ENCODE measurements at regions not wholly inside any gene's neighbourhood (a gene's known extent, or its start where the extent isn't known, plus 50 kb on each side); places are given as distances from the start of the nearest gene placed in this dataset.
"Not testable (repeated sequence)": the region's sequence is repeated elsewhere in the genome, so short reads cannot be mapped to it uniquely, and the experiment has no call there.

GRCh38 chrX:883588-883987 lies 253.0 kb downstream of the SHOX start:
- Histone ChIP-seq H3K4me1 (no peaks in the 10 kb centered on the region), H3K27me3 (no peaks in the 10 kb centered on the region), H3K9me3 (peaks cover 0 to 3% (median 0%) of the 10 kb centered on the region in 3 donors), H3K36me3 (no peaks in the 10 kb centered on the region), H3K4me3 (no peak overlapping the region), H3K27ac (no peak overlapping the region)
- DNase-seq, result no peak
- intact Hi-C loops (cut with DNase I; ENCODE audit: low total_unique reads), result no loop called here
- no peak for TF ChIP-seq CTCF (IDR thresholded peaks at IDR 0.05)

GRCh38 chrX:879756-880698 lies 249.4 kb downstream of the SHOX start:
- DNase-seq; H3K36me3 ChIP-seq; H3K27me3 ChIP-seq; intact Hi-C loops (cut with DNase I; ENCODE audit: low total_unique reads); H3K4me3 ChIP-seq; H3K4me1 ChIP-seq; H3K27ac ChIP-seq; H3K9me3 ChIP-seq: not testable (repeated sequence)

- no peak for DNase-seq
- intact Hi-C loops (cut with DNase I; ENCODE audit: low total_unique reads), result no loop called here
- Histone ChIP-seq H3K36me3 (no peaks in the 10 kb centered on the region), H3K4me3 (no peak overlapping the region), H3K27me3 (peaks cover 0 to 29% of the 10 kb centered on the region in 2 donors), H3K27ac (no peak overlapping the region), H3K4me1 (no peaks in the 10 kb centered on the region), H3K9me3 (peaks cover 0 to 8% (median 6%) of the 10 kb centered on the region in 3 donors)
- no peak for TF ChIP-seq CTCF (IDR thresholded peaks at IDR 0.05)
Observed at GRCh38 chrX:874061-874460, 243.5 kb downstream of the SHOX start.

GRCh38 chrX:873016-873415 lies 242.4 kb downstream of the SHOX start:
- H3K4me3 ChIP-seq, result no peak overlapping the region

GRCh38 chrX:872090-872489 lies 241.5 kb downstream of the SHOX start:
- no peak overlapping the region for H3K4me3 ChIP-seq
- intact Hi-C loops (cut with DNase I; ENCODE audit: low total_unique reads), result no loop called here

More at GRCh38 chrX:873016-873415, 242.4 kb downstream of the SHOX start:
- Histone ChIP-seq H3K27me3 (peaks cover 0 to 39% of the 10 kb centered on the region in 2 donors), H3K4me1 (no peaks in the 10 kb centered on the region), H3K36me3 (no peaks in the 10 kb centered on the region), H3K9me3 (peaks cover 0 to 8% (median 6%) of the 10 kb centered on the region in 3 donors), H3K27ac (no peak overlapping the region)
- no peak for DNase-seq
- TF ChIP-seq CTCF (IDR thresholded peaks at IDR 0.05), result no peak
- intact Hi-C loops (cut with DNase I; ENCODE audit: low total_unique reads), result no loop called here

More at GRCh38 chrX:872090-872489, 241.5 kb downstream of the SHOX start:
- Histone ChIP-seq H3K27ac (no peak overlapping the region), H3K9me3 (peaks cover 0 to under 1% (median under 1%) of the 10 kb centered on the region in 3 donors), H3K36me3 (no peaks in the 10 kb centered on the region), H3K27me3 (peaks cover 0 to 45% of the 10 kb centered on the region in 2 donors), H3K4me1 (no peaks in the 10 kb centered on the region)
- DNase-seq, result no peak
- TF ChIP-seq CTCF (IDR thresholded peaks at IDR 0.05), result no peak
